K562 (cell line): ENCODE measurements at regions not wholly inside any gene's neighbourhood (a gene's known extent, or its start where the extent isn't known, plus 50 kb on each side); places are given as distances from the start of the nearest gene placed in this dataset.

Experiments
- CEBPG ChIP-seq, 3 experiments: fragments of 200-800 bp in 1 of 3; sonication (Bioruptor generic) in 1 of 3; sonication (generic) in 1 of 3; formaldehyde crosslinking in 1 of 3; IDR thresholded peaks in 2 of 3; conservative IDR thresholded peaks in 1 of 3; 2 replicates each; pipeline versions ENCODE4 v1.6.1 to v1.8.0; 2016 to 2022; ENCODE audit warnings: missing compliant biosample characterization in 2 of 3, missing genetic modification characterization in 2 of 3, mild to moderate bottlenecking in 1 of 3, missing genetic modification reagents in 1 of 3
- CLOCK ChIP-seq: fragments of 250-450 bp; sonication (Bioruptor Pico); IDR thresholded peaks from 2 replicates; pipeline ENCODE4 v1.4.0; 2020; ENCODE audit warnings: mild to moderate bottlenecking, moderate library complexity, borderline replicate concordance
- ERF ChIP-seq: fragments of 450-650 bp; formaldehyde crosslinking; IDR thresholded peaks from 2 replicates; pipeline ENCODE4 v1.4.0; 2020; ENCODE audit warnings: mild to moderate bottlenecking, mixed read lengths
- MEIS2 ChIP-seq: fragments of 450-650 bp; IDR thresholded peaks from 2 replicates; pipeline ENCODE4 v1.6.1; 2014; ENCODE audit warnings: mild to moderate bottlenecking; ENCODE audit not compliant: partially characterized antibody
- NCOA2 ChIP-seq, 2 experiments: fragments of 450-650 bp; IDR thresholded peaks; 2 replicates each; pipeline ENCODE4 v1.6.1; 2018; ENCODE audit warnings: mild to moderate bottlenecking in 2 of 2, moderate library complexity in 1 of 2; ENCODE audit not compliant: partially characterized antibody in 2 of 2
- PML ChIP-seq: IDR thresholded peaks from 2 replicates; pipeline ENCODE4 v1.6.1; 2012; ENCODE audit warnings: low read length, inconsistent platforms
- PTRF ChIP-seq: fragments of 450-650 bp; IDR thresholded peaks from 2 replicates; pipeline ENCODE4 v1.6.1; 2016; ENCODE audit warnings: mild to moderate bottlenecking, missing genetic modification characterization, missing compliant biosample characterization
- ZC3H11A ChIP-seq: IDR thresholded peaks from 2 replicates; pipeline ENCODE4 v1.6.1; 2012; ENCODE audit warnings: low read depth, low read length, improper control_type of control experiment
- TF ChIP-seq, protein P1 (sequence below): fragments of 450-650 bp; IDR thresholded peaks from 2 replicates; pipeline ENCODE4 v1.6.1; 2017; ENCODE audit warnings: antibody characterized with exemption
- TF ChIP-seq, protein P2 (sequence below): IDR thresholded peaks from 2 replicates; pipeline ENCODE4 v1.6.1; 2014; ENCODE audit warnings: antibody characterized with exemption
- TF ChIP-seq, protein P3 (sequence below): fragments of 450-650 bp; IDR thresholded peaks from 2 replicates; pipeline ENCODE4 v1.6.1; 2016; ENCODE audit warnings: mild to moderate bottlenecking
- TF ChIP-seq, protein P4 (sequence below): fragments of 250-450 bp; sonication (Bioruptor Pico); IDR thresholded peaks from 2 replicates; pipeline ENCODE4 v1.4.0; 2020

GRCh38 chr3:168157099-168157700 lies 61.5 kb upstream of the GOLIM4 start (continued):
- TF ChIP-seq, protein P1, sequence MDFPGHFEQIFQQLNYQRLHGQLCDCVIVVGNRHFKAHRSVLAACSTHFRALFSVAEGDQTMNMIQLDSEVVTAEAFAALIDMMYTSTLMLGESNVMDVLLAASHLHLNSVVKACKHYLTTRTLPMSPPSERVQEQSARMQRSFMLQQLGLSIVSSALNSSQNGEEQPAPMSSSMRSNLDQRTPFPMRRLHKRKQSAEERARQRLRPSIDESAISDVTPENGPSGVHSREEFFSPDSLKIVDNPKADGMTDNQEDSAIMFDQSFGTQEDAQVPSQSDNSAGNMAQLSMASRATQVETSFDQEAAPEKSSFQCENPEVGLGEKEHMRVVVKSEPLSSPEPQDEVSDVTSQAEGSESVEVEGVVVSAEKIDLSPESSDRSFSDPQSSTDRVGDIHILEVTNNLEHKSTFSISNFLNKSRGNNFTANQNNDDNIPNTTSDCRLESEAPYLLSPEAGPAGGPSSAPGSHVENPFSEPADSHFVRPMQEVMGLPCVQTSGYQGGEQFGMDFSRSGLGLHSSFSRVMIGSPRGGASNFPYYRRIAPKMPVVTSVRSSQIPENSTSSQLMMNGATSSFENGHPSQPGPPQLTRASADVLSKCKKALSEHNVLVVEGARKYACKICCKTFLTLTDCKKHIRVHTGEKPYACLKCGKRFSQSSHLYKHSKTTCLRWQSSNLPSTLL = no peak
- TF ChIP-seq ERF (CRISPR knock-in tag) = no peak
- peak; percentile 99 for TF ChIP-seq PML
- TF ChIP-seq, protein P2, sequence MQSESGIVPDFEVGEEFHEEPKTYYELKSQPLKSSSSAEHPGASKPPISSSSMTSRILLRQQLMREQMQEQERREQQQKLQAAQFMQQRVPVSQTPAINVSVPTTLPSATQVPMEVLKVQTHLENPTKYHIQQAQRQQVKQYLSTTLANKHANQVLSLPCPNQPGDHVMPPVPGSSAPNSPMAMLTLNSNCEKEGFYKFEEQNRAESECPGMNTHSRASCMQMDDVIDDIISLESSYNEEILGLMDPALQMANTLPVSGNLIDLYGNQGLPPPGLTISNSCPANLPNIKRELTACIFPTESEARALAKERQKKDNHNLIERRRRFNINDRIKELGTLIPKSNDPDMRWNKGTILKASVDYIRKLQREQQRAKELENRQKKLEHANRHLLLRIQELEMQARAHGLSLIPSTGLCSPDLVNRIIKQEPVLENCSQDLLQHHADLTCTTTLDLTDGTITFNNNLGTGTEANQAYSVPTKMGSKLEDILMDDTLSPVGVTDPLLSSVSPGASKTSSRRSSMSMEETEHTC = 0 out of 2 replicates have a peak, but pooled peaks have one; percentile 58
- no peak for TF ChIP-seq ZC3H11A
- TF ChIP-seq NCOA2 (IDR thresholded peaks at IDR 0.05; ENCODE audit: partially characterized antibody in 2 of 2) = peak; percentile 65 to 66
- TF ChIP-seq, protein P3, sequence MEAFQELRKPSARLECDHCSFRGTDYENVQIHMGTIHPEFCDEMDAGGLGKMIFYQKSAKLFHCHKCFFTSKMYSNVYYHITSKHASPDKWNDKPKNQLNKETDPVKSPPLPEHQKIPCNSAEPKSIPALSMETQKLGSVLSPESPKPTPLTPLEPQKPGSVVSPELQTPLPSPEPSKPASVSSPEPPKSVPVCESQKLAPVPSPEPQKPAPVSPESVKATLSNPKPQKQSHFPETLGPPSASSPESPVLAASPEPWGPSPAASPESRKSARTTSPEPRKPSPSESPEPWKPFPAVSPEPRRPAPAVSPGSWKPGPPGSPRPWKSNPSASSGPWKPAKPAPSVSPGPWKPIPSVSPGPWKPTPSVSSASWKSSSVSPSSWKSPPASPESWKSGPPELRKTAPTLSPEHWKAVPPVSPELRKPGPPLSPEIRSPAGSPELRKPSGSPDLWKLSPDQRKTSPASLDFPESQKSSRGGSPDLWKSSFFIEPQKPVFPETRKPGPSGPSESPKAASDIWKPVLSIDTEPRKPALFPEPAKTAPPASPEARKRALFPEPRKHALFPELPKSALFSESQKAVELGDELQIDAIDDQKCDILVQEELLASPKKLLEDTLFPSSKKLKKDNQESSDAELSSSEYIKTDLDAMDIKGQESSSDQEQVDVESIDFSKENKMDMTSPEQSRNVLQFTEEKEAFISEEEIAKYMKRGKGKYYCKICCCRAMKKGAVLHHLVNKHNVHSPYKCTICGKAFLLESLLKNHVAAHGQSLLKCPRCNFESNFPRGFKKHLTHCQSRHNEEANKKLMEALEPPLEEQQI = peak; percentile 96
- no peak for TF ChIP-seq CLOCK (CRISPR knock-in tag)
- no peak for TF ChIP-seq PTRF (tag)
- peak; percentile 97 for TF ChIP-seq CEBPG (CRISPR knock-in tag; IDR thresholded peaks at IDR 0.05)
- TF ChIP-seq CEBPG (tag; conservative IDR thresholded peaks at IDR 0.05 in 1 of 2, IDR thresholded peaks at IDR 0.05 in 1 of 2) = peak; percentile 80 to 90
- TF ChIP-seq MEIS2 = peak; percentile 51
- TF ChIP-seq, protein P4, sequence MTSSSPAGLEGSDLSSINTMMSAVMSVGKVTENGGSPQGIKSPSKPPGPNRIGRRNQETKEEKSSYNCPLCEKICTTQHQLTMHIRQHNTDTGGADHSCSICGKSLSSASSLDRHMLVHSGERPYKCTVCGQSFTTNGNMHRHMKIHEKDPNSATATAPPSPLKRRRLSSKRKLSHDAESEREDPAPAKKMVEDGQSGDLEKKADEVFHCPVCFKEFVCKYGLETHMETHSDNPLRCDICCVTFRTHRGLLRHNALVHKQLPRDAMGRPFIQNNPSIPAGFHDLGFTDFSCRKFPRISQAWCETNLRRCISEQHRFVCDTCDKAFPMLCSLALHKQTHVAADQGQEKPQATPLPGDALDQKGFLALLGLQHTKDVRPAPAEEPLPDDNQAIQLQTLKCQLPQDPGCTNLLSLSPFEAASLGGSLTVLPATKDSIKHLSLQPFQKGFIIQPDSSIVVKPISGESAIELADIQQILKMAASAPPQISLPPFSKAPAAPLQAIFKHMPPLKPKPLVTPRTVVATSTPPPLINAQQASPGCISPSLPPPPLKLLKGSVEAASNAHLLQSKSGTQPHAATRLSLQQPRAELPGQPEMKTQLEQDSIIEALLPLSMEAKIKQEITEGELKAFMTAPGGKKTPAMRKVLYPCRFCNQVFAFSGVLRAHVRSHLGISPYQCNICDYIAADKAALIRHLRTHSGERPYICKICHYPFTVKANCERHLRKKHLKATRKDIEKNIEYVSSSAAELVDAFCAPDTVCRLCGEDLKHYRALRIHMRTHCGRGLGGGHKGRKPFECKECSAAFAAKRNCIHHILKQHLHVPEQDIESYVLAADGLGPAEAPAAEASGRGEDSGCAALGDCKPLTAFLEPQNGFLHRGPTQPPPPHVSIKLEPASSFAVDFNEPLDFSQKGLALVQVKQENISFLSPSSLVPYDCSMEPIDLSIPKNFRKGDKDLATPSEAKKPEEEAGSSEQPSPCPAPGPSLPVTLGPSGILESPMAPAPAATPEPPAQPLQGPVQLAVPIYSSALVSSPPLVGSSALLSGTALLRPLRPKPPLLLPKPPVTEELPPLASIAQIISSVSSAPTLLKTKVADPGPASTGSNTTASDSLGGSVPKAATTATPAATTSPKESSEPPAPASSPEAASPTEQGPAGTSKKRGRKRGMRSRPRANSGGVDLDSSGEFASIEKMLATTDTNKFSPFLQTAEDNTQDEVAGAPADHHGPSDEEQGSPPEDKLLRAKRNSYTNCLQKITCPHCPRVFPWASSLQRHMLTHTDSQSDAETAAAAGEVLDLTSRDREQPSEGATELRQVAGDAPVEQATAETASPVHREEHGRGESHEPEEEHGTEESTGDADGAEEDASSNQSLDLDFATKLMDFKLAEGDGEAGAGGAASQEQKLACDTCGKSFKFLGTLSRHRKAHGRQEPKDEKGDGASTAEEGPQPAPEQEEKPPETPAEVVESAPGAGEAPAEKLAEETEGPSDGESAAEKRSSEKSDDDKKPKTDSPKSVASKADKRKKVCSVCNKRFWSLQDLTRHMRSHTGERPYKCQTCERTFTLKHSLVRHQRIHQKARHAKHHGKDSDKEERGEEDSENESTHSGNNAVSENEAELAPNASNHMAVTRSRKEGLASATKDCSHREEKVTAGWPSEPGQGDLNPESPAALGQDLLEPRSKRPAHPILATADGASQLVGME (CRISPR knock-in tag) = no peak
